DLD1 (cell line): ENCODE measurements at regions not wholly inside any gene's neighbourhood (a gene's known extent, or its start where the extent isn't known, plus 50 kb on each side); places are given as distances from the start of the nearest gene placed in this dataset.

Experiments used
- in situ Hi-C: cut with HindIII; loops from 2 replicates; pipeline ENCODE4 v1.10.0; 2017; ENCODE audit warnings: low sequenced_read_pairs

GRCh38 chr5:74017786-74018211 is 391.8 kb downstream of the ARHGEF28 start:
- in situ Hi-C loops, result no loop called here

GRCh38 chr5:74017112-74017511 is 391.1 kb downstream of the ARHGEF28 start:
- in situ Hi-C loops, result no loop called here

DNA sequence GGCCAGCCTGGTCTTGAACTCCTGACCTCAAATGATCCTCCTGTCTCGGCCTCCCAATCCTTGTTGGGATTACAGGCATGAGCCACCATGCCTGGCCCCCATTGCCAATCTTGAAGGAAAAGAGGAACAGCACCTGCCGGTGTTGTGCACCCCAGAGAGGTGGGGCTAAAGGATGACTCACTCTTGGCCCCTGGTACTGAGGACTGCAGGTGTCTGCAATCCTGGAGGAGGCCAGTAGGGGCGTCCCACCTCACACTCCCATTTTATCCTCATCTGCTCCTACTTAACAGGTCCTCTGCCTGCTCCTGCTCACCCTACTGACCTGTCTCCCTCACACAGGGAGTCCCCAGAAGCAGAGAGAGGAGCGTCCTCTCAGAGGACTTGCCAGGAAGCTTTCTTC is 390.4 kb downstream of the ARHGEF28 start:
- in situ Hi-C loops, result no loop called here

GRCh38 chr5:74015716-74016115 is 389.7 kb downstream of the ARHGEF28 start:
- in situ Hi-C loops, result no loop called here

DNA sequence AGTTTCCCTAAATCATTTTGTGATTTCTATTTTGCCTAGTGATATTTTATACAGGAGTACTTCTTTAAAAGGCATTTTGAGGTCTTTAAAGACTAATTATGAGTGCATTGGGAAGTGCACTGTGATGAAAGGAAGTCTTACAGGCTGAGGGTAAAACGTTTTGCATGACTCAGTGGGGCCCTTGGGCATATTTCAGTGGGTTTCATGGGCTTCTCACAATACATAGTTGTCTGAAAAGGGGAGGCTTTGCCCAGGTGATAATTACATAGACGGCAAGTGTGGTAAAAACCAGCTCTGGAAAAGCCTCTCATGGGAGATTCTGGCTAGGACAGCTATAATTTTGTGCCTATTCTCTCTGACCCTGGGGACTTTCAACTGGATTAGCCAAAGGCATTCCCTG is 387.2 kb downstream of the ARHGEF28 start:
- in situ Hi-C loops, result no loop called here

DNA sequence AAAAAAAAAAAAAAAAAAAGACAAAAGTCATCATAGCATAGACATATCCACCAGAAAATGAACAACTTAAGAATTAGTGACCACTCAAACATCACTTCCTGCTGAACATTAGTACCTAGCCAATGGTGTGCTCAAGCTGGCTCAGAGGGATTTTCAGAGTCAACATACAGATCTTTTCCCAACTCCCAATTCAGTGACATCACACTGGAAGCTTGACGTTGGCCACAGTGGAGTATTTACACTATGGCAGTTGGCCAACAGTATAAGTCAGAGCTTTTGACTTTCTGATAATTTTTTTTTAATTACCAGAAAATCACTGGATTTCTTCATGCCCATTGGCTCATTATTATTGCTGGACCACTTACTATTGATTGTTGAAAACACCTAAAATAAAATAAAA is 383.5 kb downstream of the ARHGEF28 start:
- in situ Hi-C loops, result no loop called here

GRCh38 chr5:74007193-74007592 is 381.2 kb downstream of the ARHGEF28 start:
- in situ Hi-C loops, result no loop called here

DNA sequence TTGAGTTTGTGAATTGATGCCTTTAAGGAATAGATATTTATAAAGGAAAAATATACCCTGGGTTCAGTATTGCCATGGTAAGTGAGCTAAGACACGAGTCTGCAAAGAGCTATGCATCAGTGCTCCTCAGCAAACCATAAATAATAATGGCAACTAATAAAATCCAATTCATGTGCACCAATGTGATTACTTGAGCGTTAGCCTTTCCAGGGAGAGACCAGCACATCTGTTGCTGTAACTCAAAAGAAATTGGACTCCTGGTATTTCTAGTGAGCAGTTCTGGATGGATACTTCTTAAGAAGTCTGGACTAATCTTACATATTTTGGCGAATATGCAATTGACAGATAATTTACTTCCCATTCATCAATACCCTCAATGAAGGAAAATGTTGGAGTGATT is 373.3 kb downstream of the ARHGEF28 start:
- in situ Hi-C loops, result no loop called here

DNA sequence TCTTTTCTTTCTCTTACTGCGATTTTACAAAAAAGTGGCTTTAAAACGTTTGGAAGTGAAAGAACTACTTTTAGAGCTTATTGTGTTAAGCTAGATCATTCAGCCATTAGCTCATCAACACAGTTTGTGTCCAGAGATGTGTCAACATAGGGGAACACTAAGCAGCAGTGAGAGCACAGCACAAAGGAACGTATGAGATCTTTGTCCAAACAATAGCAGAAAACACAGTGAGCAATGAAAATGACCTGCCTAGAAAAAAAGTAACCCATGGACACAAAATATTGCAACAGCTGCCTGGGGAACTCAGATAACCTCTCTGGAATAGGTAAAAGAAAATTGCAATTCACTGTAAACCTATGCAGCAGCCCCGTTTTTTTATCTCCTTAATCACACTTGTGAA is 372.5 kb downstream of the ARHGEF28 start:
- in situ Hi-C loops, result no loop called here

DNA sequence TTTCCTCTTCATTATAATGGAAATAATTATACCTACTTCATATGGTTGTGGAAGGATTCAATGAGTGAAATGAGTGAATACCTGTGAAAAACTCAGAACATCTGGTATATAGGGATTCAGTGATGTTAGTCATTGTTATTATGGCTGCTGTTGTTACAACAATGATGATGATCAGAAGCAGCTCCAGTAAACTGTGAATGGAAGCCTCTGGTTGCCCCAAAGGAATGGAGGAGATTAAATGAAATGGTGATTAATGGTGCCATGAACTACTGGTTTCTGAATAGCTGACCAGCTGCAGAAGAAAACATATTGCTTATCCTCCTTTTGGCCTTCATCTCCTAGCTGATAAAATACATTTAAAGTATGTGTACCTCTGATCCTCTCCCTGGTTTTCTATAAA is 372.0 kb downstream of the ARHGEF28 start:
- in situ Hi-C loops, result no loop called here

DNA sequence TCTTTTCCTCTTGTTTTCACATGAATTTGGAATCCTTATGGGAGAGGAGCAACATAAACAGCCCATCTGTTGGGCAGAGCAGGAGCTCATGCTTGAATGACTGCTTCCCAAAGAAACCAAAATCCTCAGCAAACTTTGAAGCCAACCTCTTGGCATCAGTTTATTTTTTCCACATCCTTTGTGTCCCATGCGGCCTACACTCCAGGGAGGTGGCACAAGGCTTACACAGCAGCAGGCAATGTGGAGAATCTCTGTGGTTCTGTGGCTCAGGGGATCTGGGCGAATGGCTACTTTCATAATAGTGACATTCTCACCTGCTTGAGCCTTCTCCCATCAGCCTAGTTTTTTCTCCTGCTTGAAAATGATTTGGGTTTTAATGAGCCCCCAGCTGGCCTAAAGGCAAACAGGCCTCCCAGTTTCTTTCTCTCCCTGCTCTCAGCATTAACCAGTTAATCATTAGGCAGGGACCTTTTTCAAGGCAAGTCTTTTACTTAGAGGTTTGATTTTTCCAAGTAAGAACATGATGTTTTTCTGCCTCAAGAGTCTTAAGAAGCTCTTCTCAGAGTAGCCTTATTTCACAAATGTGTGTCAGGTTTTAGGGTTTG is 370.3 kb downstream of the ARHGEF28 start:
- in situ Hi-C loops, result no loop called here

- in situ Hi-C loops, result no loop called here
These were observed 369.0 kb downstream of the ARHGEF28 start for GRCh38 chr5:73994963-73995362.
